T-helper 17 cell (primary cell): ENCODE measurements at regions not wholly inside any gene's neighbourhood (a gene's known extent, or its start where the extent isn't known, plus 50 kb on each side); places are given as distances from the start of the nearest gene placed in this dataset.

Experiments
- ATAC-seq: fragments of 150-1000 bp; cut with Tn5 transposase; 2 replicates; pipeline ENCODE4 v1.10.0; 2021; ENCODE audit warnings: mild to moderate bottlenecking, moderate library complexity
- DNase-seq, 3 donors: peaks; one replicate each; pipeline versions ENCODE4 v3.0.0 to v3.0.0-alpha.2; 2020 to 2021
- H3K9me3 ChIP-seq: one replicate; pipeline ENCODE4 v1.7.0; 2013; ENCODE audit warnings: low read length, mild to moderate bottlenecking; ENCODE audit not compliant: control insufficient read depth, poor library complexity, severe bottlenecking
- H3K27ac Mint-ChIP-seq: one replicate; pipeline ENCODE4 v1.8.0; 2022; ENCODE audit warnings: mild to moderate bottlenecking, moderate library complexity, mixed read lengths
- H3K27me3 Mint-ChIP-seq: one replicate; pipeline ENCODE4 v1.8.0; 2022; ENCODE audit warnings: mixed read lengths
- H3K36me3 Mint-ChIP-seq: one replicate; pipeline ENCODE4 v1.8.0; 2022; ENCODE audit warnings: low read depth, mixed read lengths
- H3K4me1 Mint-ChIP-seq: one replicate; pipeline ENCODE4 v1.8.0; 2022; ENCODE audit warnings: mild to moderate bottlenecking, mixed read lengths
- H3K4me3 Mint-ChIP-seq: one replicate; pipeline ENCODE4 v1.8.0; 2022; ENCODE audit warnings: mild to moderate bottlenecking, moderate library complexity, mixed read lengths

GRCh38 chr10:20959242-20959641, 62.1 kb upstream of the NEBL start:
- ATAC-seq, result no peak
- no peaks in the 10 kb centered on the region for H3K36me3 Mint-ChIP-seq
- H3K27me3 Mint-ChIP-seq, result peaks cover 9% of the 10 kb centered on the region
- H3K4me1 Mint-ChIP-seq, result no peaks in the 10 kb centered on the region
- DNase-seq, result no peak
- H3K27ac Mint-ChIP-seq, result no peak overlapping the region
- no peak overlapping the region for H3K4me3 Mint-ChIP-seq
- no peaks in the 10 kb centered on the region for H3K9me3 ChIP-seq

GRCh38 chr10:20958764-20959163, 61.7 kb upstream of the NEBL start:
- H3K36me3 Mint-ChIP-seq, result no peaks in the 10 kb centered on the region
- no peak overlapping the region for H3K27ac Mint-ChIP-seq
- DNase-seq (no peak), ATAC-seq (no peak)
- no peaks in the 10 kb centered on the region for H3K9me3 ChIP-seq
- H3K4me3 Mint-ChIP-seq, result no peak overlapping the region
- H3K4me1 Mint-ChIP-seq, result no peaks in the 10 kb centered on the region
- peaks cover 9% of the 10 kb centered on the region for H3K27me3 Mint-ChIP-seq

GRCh38 chr10:20958225-20958624, 61.1 kb upstream of the NEBL start:
- Mint-ChIP-seq H3K27ac (no peak overlapping the region), H3K4me1 (no peaks in the 10 kb centered on the region), H3K36me3 (no peaks in the 10 kb centered on the region), H3K4me3 (no peak overlapping the region), H3K27me3 (peaks cover 9% of the 10 kb centered on the region)
- no peaks in the 10 kb centered on the region for H3K9me3 ChIP-seq
- ATAC-seq, result no peak
- no peak for DNase-seq

GRCh38 chr10:20957744-20958143, 60.6 kb upstream of the NEBL start:
- H3K27ac Mint-ChIP-seq, result no peak overlapping the region
- H3K4me3 Mint-ChIP-seq, result no peak overlapping the region
- no peaks in the 10 kb centered on the region for H3K36me3 Mint-ChIP-seq
- H3K4me1 Mint-ChIP-seq, result no peaks in the 10 kb centered on the region
- no peaks in the 10 kb centered on the region for H3K9me3 ChIP-seq
- no peak for DNase-seq
- peaks cover 9% of the 10 kb centered on the region for H3K27me3 Mint-ChIP-seq
- no peak for ATAC-seq

- no peak overlapping the region for H3K4me3 Mint-ChIP-seq
- H3K9me3 ChIP-seq, result no peaks in the 10 kb centered on the region
- no peak overlapping the region for H3K27ac Mint-ChIP-seq
- H3K4me1 Mint-ChIP-seq, result no peaks in the 10 kb centered on the region
- peaks cover 12% of the 10 kb centered on the region for H3K27me3 Mint-ChIP-seq
- no peaks in the 10 kb centered on the region for H3K36me3 Mint-ChIP-seq
- ATAC-seq (no peak), DNase-seq (no peak)
Measured at GRCh38 chr10:20956843-20957242, 59.7 kb upstream of the NEBL start.

- Mint-ChIP-seq H3K4me1 (no peaks in the 10 kb centered on the region), H3K4me3 (no peak overlapping the region), H3K36me3 (no peaks in the 10 kb centered on the region), H3K27ac (no peak overlapping the region), H3K27me3 (peaks cover 16% of the 10 kb centered on the region)
- DNase-seq, result no peak
- no peaks in the 10 kb centered on the region for H3K9me3 ChIP-seq
- no peak for ATAC-seq
Measured at GRCh38 chr10:20955355-20955893, 58.3 kb upstream of the NEBL start.

- Mint-ChIP-seq H3K27me3 (peaks cover 16% of the 10 kb centered on the region), H3K4me3 (no peak overlapping the region), H3K27ac (no peak overlapping the region), H3K4me1 (no peaks in the 10 kb centered on the region), H3K36me3 (no peaks in the 10 kb centered on the region)
- ATAC-seq (no peak), DNase-seq (no peak)
- H3K9me3 ChIP-seq, result no peaks in the 10 kb centered on the region
Measured at GRCh38 chr10:20954519-20954918, 57.4 kb upstream of the NEBL start.

- H3K4me1 Mint-ChIP-seq, result peaks cover 3% of the 10 kb centered on the region
- no peaks in the 10 kb centered on the region for H3K9me3 ChIP-seq
- ATAC-seq (no peak), DNase-seq (no peak)
- H3K27me3 Mint-ChIP-seq, result peaks cover 16% of the 10 kb centered on the region
- H3K4me3 Mint-ChIP-seq, result no peak overlapping the region
- H3K27ac Mint-ChIP-seq, result no peak overlapping the region
- H3K36me3 Mint-ChIP-seq, result no peaks in the 10 kb centered on the region
Measured at GRCh38 chr10:20953120-20953519, 56.0 kb upstream of the NEBL start.

- ATAC-seq, result no peak
Measured at GRCh38 chr10:20949967-20950366, 52.9 kb upstream of the NEBL start.

GRCh38 chr10:20948686-20949327, 51.7 kb upstream of the NEBL start:
- no peaks in the 10 kb centered on the region for H3K36me3 Mint-ChIP-seq
- H3K4me3 Mint-ChIP-seq, result no peak overlapping the region
- no peaks in the 10 kb centered on the region for H3K9me3 ChIP-seq

More at GRCh38 chr10:20949967-20950366, 52.9 kb upstream of the NEBL start:
- no peak overlapping the region for H3K27ac Mint-ChIP-seq
- DNase-seq, result no peak
- no peak overlapping the region for H3K4me3 Mint-ChIP-seq
- H3K9me3 ChIP-seq, result no peaks in the 10 kb centered on the region
- H3K36me3 Mint-ChIP-seq, result no peaks in the 10 kb centered on the region
- peaks cover 3% of the 10 kb centered on the region for H3K4me1 Mint-ChIP-seq
- H3K27me3 Mint-ChIP-seq, result peaks cover 7% of the 10 kb centered on the region

More at GRCh38 chr10:20948686-20949327, 51.7 kb upstream of the NEBL start:
- no peak overlapping the region for H3K27ac Mint-ChIP-seq
- ATAC-seq (no peak), DNase-seq (no peak)
- H3K4me1 Mint-ChIP-seq, result peaks cover 3% of the 10 kb centered on the region
- peaks cover 7% of the 10 kb centered on the region for H3K27me3 Mint-ChIP-seq
